ENCODE measurements at regions not wholly inside any gene's neighbourhood (a gene's known extent, or its start where the extent isn't known, plus 50 kb on each side); places are given as distances from the start of the nearest gene placed in this dataset.

GRCh38 chr5:35420200-35420599, 189.9 kb upstream of the PRLR start:
- TF ChIP-seq CTCF (conservative IDR thresholded peaks at IDR 0.05 in 1 of 2, IDR thresholded peaks at IDR 0.05 in 1 of 2; ENCODE audit: extremely low read depth in 1 of 2, insufficient read depth in 1 of 2, low read depth in 1 of 2, low read length in 2 of 2) = no peak
- no peak for TF ChIP-seq EZH2 (IDR thresholded peaks at IDR 0.05; ENCODE audit: borderline replicate concordance, low read length)

All from mammary epithelial cell (primary cell).